ENCODE measurements at regions not wholly inside any gene's neighbourhood (a gene's known extent, or its start where the extent isn't known, plus 50 kb on each side); places are given as distances from the start of the nearest gene placed in this dataset.

DNA sequence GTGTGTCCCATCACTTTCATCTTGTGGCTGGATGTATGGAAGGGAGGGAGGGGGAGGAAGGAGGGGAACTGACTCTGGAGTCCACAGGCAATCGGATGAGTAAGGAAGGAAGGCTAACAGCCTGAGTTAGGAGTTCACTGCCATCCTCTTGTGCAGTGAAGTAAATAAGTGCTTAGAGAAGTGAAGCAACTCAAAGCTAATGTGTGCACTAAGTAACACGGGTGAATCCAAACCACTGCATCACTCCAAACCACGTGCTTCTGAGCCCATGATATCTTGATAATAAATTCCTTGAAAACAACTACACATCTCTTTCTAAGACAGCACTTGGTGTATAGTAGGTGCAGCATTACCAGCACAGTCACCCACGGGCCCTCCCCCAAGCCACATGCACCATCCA is 69.6 kb upstream of the OLFM1 start:
- Mint-ChIP-seq H3K36me3 (ENCODE audit: low read depth) (no peaks in the 10 kb centered on the region), H3K9me3 (no peaks in the 10 kb centered on the region), H3K4me3 (no peak overlapping the region), H3K27ac (no peak overlapping the region), H3K27me3 (ENCODE audit: low read depth, poor library complexity) (peaks cover 32% of the 10 kb centered on the region), H3K4me1 (peaks cover 21% of the 10 kb centered on the region)
- TF ChIP-seq, protein P1, sequence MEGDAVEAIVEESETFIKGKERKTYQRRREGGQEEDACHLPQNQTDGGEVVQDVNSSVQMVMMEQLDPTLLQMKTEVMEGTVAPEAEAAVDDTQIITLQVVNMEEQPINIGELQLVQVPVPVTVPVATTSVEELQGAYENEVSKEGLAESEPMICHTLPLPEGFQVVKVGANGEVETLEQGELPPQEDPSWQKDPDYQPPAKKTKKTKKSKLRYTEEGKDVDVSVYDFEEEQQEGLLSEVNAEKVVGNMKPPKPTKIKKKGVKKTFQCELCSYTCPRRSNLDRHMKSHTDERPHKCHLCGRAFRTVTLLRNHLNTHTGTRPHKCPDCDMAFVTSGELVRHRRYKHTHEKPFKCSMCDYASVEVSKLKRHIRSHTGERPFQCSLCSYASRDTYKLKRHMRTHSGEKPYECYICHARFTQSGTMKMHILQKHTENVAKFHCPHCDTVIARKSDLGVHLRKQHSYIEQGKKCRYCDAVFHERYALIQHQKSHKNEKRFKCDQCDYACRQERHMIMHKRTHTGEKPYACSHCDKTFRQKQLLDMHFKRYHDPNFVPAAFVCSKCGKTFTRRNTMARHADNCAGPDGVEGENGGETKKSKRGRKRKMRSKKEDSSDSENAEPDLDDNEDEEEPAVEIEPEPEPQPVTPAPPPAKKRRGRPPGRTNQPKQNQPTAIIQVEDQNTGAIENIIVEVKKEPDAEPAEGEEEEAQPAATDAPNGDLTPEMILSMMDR (IDR thresholded peaks at IDR 0.05), result no peak
- no peak for DNase-seq

DNA sequence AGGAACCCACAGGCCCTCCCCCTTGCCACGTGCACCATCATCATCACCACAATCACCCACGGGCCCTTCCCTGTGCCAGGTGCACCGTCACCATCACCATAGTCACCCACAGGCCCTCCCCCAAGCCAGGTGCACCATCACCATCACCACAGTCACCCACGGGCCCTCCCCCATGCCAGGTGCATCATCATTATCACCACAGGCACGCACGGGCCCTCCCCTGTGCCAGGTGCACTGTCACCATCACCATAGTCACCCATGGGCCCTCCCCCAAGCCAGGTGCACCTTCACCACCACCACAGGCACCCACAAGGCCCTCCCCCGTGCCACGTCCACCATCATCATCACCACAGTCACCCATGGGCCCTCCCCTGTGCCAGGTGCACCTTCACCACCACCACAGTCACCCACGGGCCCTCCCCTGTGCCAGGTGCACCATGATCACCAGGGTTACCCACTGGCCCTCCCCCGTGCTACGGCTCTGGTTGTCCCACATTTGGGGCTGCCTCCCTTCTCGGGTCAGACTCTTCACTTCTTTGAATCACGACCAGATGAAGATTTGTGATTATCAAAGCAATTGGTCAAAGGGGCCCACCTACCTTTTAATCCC is 69.1 kb upstream of the OLFM1 start:
- Mint-ChIP-seq H3K36me3 (ENCODE audit: low read depth) (no peaks in the 10 kb centered on the region), H3K27ac (no peak overlapping the region), H3K9me3 (no peaks in the 10 kb centered on the region), H3K4me3 (no peak overlapping the region), H3K4me1 (peaks cover 21% of the 10 kb centered on the region), H3K27me3 (ENCODE audit: low read depth, poor library complexity) (peaks cover 32% of the 10 kb centered on the region)
- no peak for DNase-seq
- TF ChIP-seq, protein P1 (IDR thresholded peaks at IDR 0.05), result no peak

DNA sequence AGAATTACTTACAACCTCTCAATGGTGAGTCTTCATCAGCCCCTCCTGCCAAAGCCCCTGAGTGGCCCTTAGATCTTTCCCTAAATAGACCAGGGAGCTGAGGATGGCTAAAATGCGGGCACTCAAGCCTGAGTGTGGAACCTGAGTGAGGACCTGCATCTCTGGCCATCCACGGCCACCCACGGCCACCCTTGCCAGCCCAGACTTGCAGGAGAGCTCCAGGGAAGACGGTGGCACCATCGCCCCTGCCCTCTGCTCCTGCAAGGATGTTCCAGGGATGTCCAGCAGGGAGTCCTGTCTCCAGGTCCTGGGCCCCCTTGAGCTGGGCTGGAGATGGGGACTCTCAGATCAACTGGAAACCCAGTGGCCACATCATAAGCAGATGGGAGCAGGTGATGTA is 68.2 kb upstream of the OLFM1 start:
- Mint-ChIP-seq H3K27me3 (ENCODE audit: low read depth, poor library complexity) (peaks cover 35% of the 10 kb centered on the region), H3K36me3 (ENCODE audit: low read depth) (peaks cover 3% of the 10 kb centered on the region), H3K4me3 (no peak overlapping the region), H3K27ac (no peak overlapping the region), H3K9me3 (peaks cover 8% of the 10 kb centered on the region), H3K4me1 (peaks cover 21% of the 10 kb centered on the region)
- DNase-seq, result no peak
- TF ChIP-seq, protein P1 (IDR thresholded peaks at IDR 0.05), result no peak

DNA sequence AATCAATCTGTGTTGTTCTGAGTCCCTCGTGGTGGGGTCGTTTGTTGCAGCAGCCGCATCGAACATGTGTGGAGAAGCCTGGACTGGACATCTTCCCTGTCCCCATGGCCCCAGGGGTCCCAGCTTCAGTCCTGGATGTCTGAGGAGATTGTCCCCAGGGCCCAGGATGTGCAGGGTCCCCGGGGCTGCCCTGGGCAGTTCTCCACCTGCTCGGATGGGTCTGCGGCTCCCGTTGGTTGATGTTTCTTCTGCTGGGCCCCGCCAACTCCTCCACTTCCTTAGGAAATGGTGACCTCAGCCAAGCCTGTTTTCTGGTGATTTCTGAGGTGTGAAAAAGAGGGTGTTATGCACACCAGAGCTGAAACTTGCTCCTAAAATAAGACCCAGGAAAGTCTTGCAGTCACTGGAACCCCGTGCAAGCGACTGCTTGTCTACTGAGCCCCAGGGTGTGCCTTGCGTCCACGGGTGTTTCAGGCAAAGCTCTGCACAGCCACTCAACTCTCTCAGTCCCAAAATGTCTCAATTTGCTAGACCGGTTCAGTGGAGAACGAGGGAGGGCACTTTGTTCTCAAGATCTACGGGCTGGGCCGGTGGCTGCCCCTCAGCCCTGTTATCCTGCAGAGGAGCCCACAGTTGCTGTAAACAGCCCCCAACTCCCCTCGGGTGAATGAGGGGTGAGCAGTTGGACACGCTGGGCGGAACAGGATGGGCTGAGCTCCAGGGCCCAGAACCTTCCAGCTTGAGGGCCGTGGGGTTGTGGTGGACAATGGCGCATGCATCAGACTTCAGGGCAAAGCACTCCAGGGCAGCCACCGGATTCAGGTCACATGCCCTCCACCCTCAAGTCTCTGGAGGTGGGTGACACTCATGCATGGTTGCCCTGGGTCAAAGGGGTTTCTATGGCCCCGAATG is 66.7 kb upstream of the OLFM1 start:
- Mint-ChIP-seq H3K4me3 (no peak overlapping the region), H3K27me3 (ENCODE audit: low read depth, poor library complexity) (peaks cover 33% of the 10 kb centered on the region), H3K36me3 (ENCODE audit: low read depth) (peaks cover 4% of the 10 kb centered on the region), H3K27ac (no peak overlapping the region), H3K4me1 (peaks cover 11% of the 10 kb centered on the region), H3K9me3 (peaks cover 23% of the 10 kb centered on the region)
- DNase-seq, result no peak
- TF ChIP-seq, protein P1 (IDR thresholded peaks at IDR 0.05), result no peak

DNA sequence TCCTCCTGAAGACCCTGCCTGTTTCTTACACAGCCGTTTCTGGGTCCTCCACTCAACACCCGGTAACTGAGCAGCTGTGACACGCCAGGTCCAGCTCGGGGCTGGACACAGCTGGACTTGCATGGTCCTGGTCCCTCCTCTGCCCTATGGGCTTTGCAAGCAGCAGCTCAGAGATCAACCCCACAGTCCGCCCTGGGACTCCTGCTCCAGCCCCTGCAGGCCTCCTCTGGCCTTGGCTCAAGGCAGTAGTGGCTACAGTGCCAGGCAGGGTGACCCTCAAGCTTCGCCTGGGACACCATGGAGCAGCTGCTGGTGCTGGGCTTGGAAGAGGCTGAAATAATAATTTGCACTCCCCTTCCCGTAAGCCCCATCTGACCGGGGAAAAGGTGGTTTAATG is 66.1 kb upstream of the OLFM1 start:
- TF ChIP-seq, protein P1 (IDR thresholded peaks at IDR 0.05), result no peak
- H3K4me1 Mint-ChIP-seq, result peaks cover 8% of the 10 kb centered on the region
- peaks cover 34% of the 10 kb centered on the region for H3K27me3 Mint-ChIP-seq (ENCODE audit: low read depth, poor library complexity)
- H3K9me3 Mint-ChIP-seq, result peaks cover 29% of the 10 kb centered on the region
- no peak for DNase-seq
- H3K27ac Mint-ChIP-seq, result no peak overlapping the region
- H3K4me3 Mint-ChIP-seq, result no peak overlapping the region
- peaks cover 4% of the 10 kb centered on the region for H3K36me3 Mint-ChIP-seq (ENCODE audit: low read depth)
